H7 (cell line): ENCODE measurements at regions not wholly inside any gene's neighbourhood (a gene's known extent, or its start where the extent isn't known, plus 50 kb on each side); places are given as distances from the start of the nearest gene placed in this dataset.

Source experiments
- DNase-seq: peaks from one replicate; pipeline ENCODE4 v3.0.0; 2012
- H3K27me3 ChIP-seq: 2 replicates; pipeline ENCODE4 v1.6.0; 2011; ENCODE audit warnings: mild to moderate bottlenecking, low read length; ENCODE audit not compliant: control insufficient read depth, insufficient read depth
- H3K36me3 ChIP-seq: replicated peaks from 2 replicates; pipeline ENCODE4 v1.5.1; 2011; ENCODE audit warnings: low read length; ENCODE audit not compliant: control insufficient read depth, insufficient read depth
- H3K4me3 ChIP-seq: 2 replicates; pipeline ENCODE4 v1.5.1; 2011; ENCODE audit warnings: low read depth, mild to moderate bottlenecking, control low read depth, low read length, moderate library complexity; ENCODE audit not compliant: insufficient read depth

GRCh38 chr11:116279511-116279910 is 493.3 kb downstream of the BUD13 start:
- Histone ChIP-seq H3K27me3 (no peaks in the 10 kb centered on the region), H3K4me3 (no peak overlapping the region), H3K36me3 (no peaks in the 10 kb centered on the region)
- no peak for DNase-seq

- Histone ChIP-seq H3K4me3 (no peak overlapping the region), H3K27me3 (peaks cover 2% of the 10 kb centered on the region; the same call in 1 of the 2 replicates), H3K36me3 (no peaks in the 10 kb centered on the region)
- DNase-seq: no peak
Measured at GRCh38 chr11:116278076-116278475, 494.7 kb downstream of the BUD13 start.

- Histone ChIP-seq H3K4me3 (peak overlapping the region; percentile 67), H3K27me3 (peaks cover 2% of the 10 kb centered on the region; the same call in 1 of the 2 replicates), H3K36me3 (no peaks in the 10 kb centered on the region)
- peak; percentile 93 for DNase-seq
Measured at GRCh38 chr11:116276051-116277044, 496.4 kb downstream of the BUD13 start.

GRCh38 chr11:116275635-116276034 is 497.2 kb downstream of the BUD13 start:
- H3K27me3 ChIP-seq: peaks cover 2% of the 10 kb centered on the region; the same call in 1 of the 2 replicates
- no peak overlapping the region for H3K4me3 ChIP-seq
- H3K36me3 ChIP-seq: no peaks in the 10 kb centered on the region
- no peak for DNase-seq

GRCh38 chr11:116274521-116274920 is 498.3 kb downstream of the BUD13 start:
- H3K36me3 ChIP-seq: no peaks in the 10 kb centered on the region
- DNase-seq: no peak
- peaks cover 2% of the 10 kb centered on the region; the same call in 1 of the 2 replicates for H3K27me3 ChIP-seq
- no peak overlapping the region for H3K4me3 ChIP-seq

GRCh38 chr11:116272181-116272789 is 500.5 kb downstream of the BUD13 start:
- no peak overlapping the region for H3K4me3 ChIP-seq
- no peaks in the 10 kb centered on the region for H3K36me3 ChIP-seq
- peaks cover 2% of the 10 kb centered on the region; the same call in 1 of the 2 replicates for H3K27me3 ChIP-seq
- peak; percentile 74 for DNase-seq

- no peak for DNase-seq
- Histone ChIP-seq H3K36me3 (no peaks in the 10 kb centered on the region), H3K4me3 (no peak overlapping the region), H3K27me3 (peaks cover 2% of the 10 kb centered on the region; the same call in 1 of the 2 replicates)
Measured at GRCh38 chr11:116271479-116271878, 501.3 kb downstream of the BUD13 start.

DNA sequence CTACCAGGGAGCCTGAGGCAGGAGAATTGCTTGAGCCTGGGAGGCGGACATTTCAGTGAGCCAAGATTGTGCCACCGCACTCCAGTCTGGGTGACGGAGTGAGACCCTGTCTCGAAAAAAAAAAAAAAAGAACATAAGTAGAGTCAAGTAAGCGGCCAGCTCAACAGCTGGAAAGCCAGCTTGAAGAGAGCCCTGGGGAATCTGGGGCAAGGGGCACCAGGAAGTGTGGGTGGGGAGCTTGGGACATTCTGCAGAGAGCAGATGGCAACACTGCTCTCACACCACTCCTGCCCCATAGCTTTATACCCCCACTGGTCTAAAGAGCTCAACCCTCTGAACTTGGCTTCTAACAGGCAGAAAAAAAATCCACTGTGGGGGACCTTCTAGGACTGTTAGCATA is 505.6 kb downstream of the BUD13 start:
- Histone ChIP-seq H3K4me3 (no peak overlapping the region), H3K36me3 (no peaks in the 10 kb centered on the region), H3K27me3 (no peaks in the 10 kb centered on the region)
- no peak for DNase-seq

- H3K4me3 ChIP-seq: no peak overlapping the region
- H3K27me3 ChIP-seq: no peaks in the 10 kb centered on the region
- no peaks in the 10 kb centered on the region for H3K36me3 ChIP-seq
- DNase-seq: peak; percentile 54
Measured at GRCh38 chr11:116263770-116264169, 509.0 kb downstream of the BUD13 start.

- no peaks in the 10 kb centered on the region for H3K36me3 ChIP-seq
- H3K27me3 ChIP-seq: no peaks in the 10 kb centered on the region
- H3K4me3 ChIP-seq: no peak overlapping the region
- DNase-seq: no peak
Measured at GRCh38 chr11:116263019-116263418, 509.8 kb downstream of the BUD13 start.

GRCh38 chr11:116262370-116262769 is 510.4 kb downstream of the BUD13 start:
- Histone ChIP-seq H3K36me3 (no peaks in the 10 kb centered on the region), H3K4me3 (no peak overlapping the region), H3K27me3 (no peaks in the 10 kb centered on the region)
- DNase-seq: no peak

GRCh38 chr11:116261606-116262005 is 511.2 kb downstream of the BUD13 start:
- Histone ChIP-seq H3K4me3 (no peak overlapping the region), H3K36me3 (no peaks in the 10 kb centered on the region), H3K27me3 (no peaks in the 10 kb centered on the region)
- DNase-seq: no peak

- no peaks in the 10 kb centered on the region for H3K36me3 ChIP-seq
- H3K4me3 ChIP-seq: no peak overlapping the region
- H3K27me3 ChIP-seq: no peaks in the 10 kb centered on the region
- DNase-seq: no peak
Measured at GRCh38 chr11:116258821-116259220, 514.0 kb downstream of the BUD13 start.

DNA sequence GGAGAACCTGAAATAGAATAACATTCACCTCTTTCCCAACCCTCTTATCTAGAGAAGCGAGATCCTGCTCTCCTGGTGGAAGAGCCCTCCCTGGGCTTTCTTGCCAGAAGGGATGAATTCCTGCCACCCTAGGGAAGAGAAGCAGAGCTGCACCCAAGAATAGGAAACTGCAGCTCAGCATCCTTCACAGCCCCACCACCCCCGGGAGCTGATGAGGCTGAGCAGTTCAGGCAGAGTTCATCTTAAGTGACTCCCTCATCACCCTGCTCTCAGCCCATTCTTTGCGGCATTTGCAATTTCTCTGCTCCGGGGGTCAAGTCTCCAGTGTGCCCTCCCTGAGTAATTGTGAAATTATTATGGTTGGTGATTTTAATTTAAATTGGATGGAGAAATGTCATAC is 514.9 kb downstream of the BUD13 start:
- DNase-seq: no peak
- H3K27me3 ChIP-seq: no peaks in the 10 kb centered on the region
- H3K4me3 ChIP-seq: no peak overlapping the region
- H3K36me3 ChIP-seq: no peaks in the 10 kb centered on the region

DNA sequence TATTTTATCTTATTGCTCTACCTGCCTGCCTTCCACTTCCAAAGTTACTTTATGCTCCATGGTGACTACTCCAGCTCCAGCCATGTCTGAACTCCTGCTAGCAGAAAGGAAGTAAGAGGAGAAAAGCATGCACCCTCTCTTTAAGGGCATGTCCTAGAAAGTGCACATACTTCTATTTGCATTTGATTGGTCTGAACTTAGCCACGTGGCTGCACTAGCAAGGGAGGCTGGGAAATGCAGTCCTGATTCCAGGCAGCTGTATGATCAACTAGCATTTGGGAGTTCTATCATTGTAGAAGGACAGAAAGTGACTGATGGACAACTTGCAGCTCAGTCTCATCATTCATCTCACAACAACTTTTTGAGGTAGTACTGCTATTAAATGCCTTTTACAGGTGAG is 515.7 kb downstream of the BUD13 start:
- Histone ChIP-seq H3K27me3 (no peaks in the 10 kb centered on the region), H3K36me3 (no peaks in the 10 kb centered on the region), H3K4me3 (no peak overlapping the region)
- no peak for DNase-seq
